Activated CD4-positive, alpha-beta T cell treated with anti-CD3 and anti-CD28 coated beads, Interleukin-2, amount 10 ng/mL, durations not matched to agents 7 days and 5 days (primary cell): ENCODE measurements at regions not wholly inside any gene's neighbourhood (a gene's known extent, or its start where the extent isn't known, plus 50 kb on each side); places are given as distances from the start of the nearest gene placed in this dataset.
"Not testable (repeated sequence)": the region's sequence is repeated elsewhere in the genome, so short reads cannot be mapped to it uniquely, and the experiment has no call there.

Experiments
- CTCF ChIA-PET: fragments of 350-600 bp; sonication (Branson Sonifier 250); formaldehyde crosslinking; loops from one replicate; lab custom pipeline; 2021; ENCODE audit warnings: antibody characterized with exemption; lab: Charles Lee
- POLR2A ChIA-PET: fragments of 350-600 bp; sonication (Branson Sonifier 250); formaldehyde crosslinking; loops from one replicate; lab custom pipeline; 2021; ENCODE audit warnings: antibody characterized with exemption; lab: Charles Lee
- DNase-seq: peaks from one replicate; pipeline ENCODE4 v3.0.0-alpha.2; 2020
- H3K27ac Mint-ChIP-seq: one replicate; pipeline ENCODE4 v1.8.0; 2021; ENCODE audit warnings: mild to moderate bottlenecking, moderate library complexity, mixed read lengths
- H3K27me3 Mint-ChIP-seq: one replicate; pipeline ENCODE4 v1.8.0; 2021; ENCODE audit warnings: mixed read lengths
- H3K36me3 Mint-ChIP-seq: one replicate; pipeline ENCODE4 v1.8.0; 2021; ENCODE audit warnings: low read depth, mixed read lengths
- H3K4me1 Mint-ChIP-seq: one replicate; pipeline ENCODE4 v1.8.0; 2021; ENCODE audit warnings: mixed read lengths
- H3K4me3 Mint-ChIP-seq: one replicate; pipeline ENCODE4 v1.8.0; 2021; ENCODE audit warnings: mild to moderate bottlenecking, moderate library complexity, mixed read lengths
- H3K9me3 Mint-ChIP-seq: one replicate; pipeline ENCODE4 v1.8.0; 2021; ENCODE audit warnings: mixed read lengths

DNA sequence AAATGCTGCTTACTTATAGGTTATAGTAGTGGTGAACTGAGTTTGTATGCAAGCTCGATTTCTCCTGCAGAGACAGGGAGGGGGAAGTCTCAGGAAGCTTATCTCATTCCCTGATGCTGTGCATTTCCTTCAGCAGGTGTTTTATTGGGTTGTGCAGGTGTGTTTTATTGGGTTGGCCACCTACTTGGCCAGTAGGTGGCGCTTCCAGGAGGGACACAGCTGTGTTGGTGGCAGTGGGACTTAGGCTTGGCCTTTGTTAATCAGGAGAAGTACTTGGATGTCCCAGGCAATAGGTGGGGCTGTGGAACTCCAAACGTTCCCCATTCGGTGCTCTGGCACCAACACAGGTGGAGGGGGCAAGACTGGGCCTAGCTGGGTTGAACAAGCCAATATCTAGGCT lies 196.0 kb upstream of the DCAF8L1 start:
- CTCF ChIA-PET: no interaction called here
- DNase-seq: no peak

DNA sequence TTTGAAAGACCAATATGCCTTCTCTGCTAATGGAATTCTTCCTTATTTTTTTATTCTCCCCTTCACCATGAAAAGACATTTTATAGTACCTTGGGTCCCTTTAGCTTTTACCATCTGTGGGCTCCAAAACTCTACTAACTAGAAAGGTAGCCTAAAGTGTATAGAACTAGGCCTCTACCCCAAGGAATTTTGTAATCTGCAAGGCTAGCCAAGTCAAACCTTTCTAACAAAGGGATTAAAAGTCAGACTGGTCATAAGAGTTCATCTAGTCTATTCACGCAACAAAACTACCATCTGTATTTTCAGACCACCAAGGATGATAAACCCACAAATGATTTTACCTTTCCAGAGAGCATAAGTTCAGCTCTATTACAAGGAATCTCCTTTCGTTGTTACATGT lies 189.5 kb upstream of the DCAF8L1 start:
- H3K4me3 Mint-ChIP-seq: no peak overlapping the region
- CTCF ChIA-PET: no interaction called here
- no peak overlapping the region for H3K27ac Mint-ChIP-seq
- H3K4me1 Mint-ChIP-seq: no peaks in the 10 kb centered on the region
- H3K36me3 Mint-ChIP-seq: no peaks in the 10 kb centered on the region
- no peaks in the 10 kb centered on the region for H3K27me3 Mint-ChIP-seq
- H3K9me3 Mint-ChIP-seq: no peaks in the 10 kb centered on the region
- POLR2A ChIA-PET: no interaction called here
- DNase-seq: no peak

More for the DNA sequence above, 196.0 kb upstream of the DCAF8L1 start:
- POLR2A ChIA-PET: no interaction called here
- Mint-ChIP-seq H3K4me3 (no peak overlapping the region), H3K9me3 (peaks cover 2% of the 10 kb centered on the region), H3K27me3 (no peaks in the 10 kb centered on the region), H3K4me1 (no peaks in the 10 kb centered on the region), H3K36me3 (no peaks in the 10 kb centered on the region), H3K27ac (no peak overlapping the region)

DNA sequence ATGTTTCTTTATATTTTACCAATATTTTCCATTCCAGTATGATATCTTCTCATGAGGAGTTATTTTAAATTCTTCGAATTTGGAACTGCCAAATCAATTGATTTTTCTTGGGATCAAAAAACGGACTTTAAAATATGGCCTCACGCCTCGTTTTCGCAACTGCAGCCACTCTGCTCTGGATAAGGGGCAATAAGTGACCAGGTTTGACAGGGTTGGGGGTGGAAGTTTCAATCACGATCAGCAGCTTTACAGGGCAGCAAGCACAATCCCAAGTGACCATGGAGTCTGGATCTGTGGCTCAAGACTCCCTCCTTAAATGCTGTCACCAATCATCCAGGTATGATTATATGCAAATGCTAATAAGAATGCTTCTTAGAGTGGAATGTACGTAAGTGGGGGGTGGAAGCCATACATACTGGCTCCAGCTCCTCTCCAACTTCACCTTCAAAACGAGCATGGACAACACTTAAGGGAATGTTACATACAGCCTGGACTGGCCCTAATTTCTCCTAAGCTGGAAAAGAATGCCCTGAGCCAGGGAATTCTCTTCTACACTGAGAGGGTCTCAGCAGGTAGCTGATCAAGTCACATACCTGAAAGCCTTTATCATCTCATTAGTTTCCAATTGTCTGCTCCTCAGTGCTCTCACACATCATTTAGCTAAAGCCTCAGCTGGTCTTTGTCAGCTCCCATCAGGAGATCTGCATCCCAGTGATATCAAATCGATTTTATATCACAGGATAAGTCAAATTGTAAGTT lies 176.9 kb upstream of the DCAF8L1 start:
- Mint-ChIP-seq H3K9me3 (no peaks in the 10 kb centered on the region), H3K36me3 (no peaks in the 10 kb centered on the region), H3K4me3 (no peak overlapping the region)

DNA sequence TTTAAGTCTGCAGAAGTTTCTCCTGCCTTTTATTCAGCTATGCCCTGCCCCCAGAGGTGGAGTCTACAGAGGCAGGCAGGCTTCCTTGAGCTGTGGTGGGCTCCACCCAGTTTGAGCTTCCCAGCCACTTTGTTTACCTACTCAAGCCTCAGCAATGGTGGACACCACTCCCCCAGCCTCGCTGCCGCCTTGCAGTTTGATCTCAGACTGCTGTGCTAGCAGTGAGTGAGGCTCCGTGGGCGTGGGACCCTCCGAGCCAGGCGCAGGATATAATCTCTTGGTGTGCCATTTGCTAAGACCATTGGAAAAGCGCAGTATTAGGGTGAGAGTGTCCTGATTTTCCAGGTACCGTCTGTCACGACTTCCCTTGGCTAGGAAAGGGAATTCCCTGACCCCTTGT lies 171.0 kb upstream of the DCAF8L1 start:
- POLR2A ChIA-PET, H3K4me3 Mint-ChIP-seq, H3K4me1 Mint-ChIP-seq, H3K27me3 Mint-ChIP-seq, H3K36me3 Mint-ChIP-seq, DNase-seq, H3K9me3 Mint-ChIP-seq, H3K27ac Mint-ChIP-seq, CTCF ChIA-PET: not testable (repeated sequence)

More for the DNA sequence above, 176.9 kb upstream of the DCAF8L1 start:
- Mint-ChIP-seq H3K27ac (no peak overlapping the region), H3K4me1 (no peaks in the 10 kb centered on the region), H3K27me3 (no peaks in the 10 kb centered on the region)
- no peak for DNase-seq
- POLR2A ChIA-PET: no interaction called here
- CTCF ChIA-PET: no interaction called here

DNA sequence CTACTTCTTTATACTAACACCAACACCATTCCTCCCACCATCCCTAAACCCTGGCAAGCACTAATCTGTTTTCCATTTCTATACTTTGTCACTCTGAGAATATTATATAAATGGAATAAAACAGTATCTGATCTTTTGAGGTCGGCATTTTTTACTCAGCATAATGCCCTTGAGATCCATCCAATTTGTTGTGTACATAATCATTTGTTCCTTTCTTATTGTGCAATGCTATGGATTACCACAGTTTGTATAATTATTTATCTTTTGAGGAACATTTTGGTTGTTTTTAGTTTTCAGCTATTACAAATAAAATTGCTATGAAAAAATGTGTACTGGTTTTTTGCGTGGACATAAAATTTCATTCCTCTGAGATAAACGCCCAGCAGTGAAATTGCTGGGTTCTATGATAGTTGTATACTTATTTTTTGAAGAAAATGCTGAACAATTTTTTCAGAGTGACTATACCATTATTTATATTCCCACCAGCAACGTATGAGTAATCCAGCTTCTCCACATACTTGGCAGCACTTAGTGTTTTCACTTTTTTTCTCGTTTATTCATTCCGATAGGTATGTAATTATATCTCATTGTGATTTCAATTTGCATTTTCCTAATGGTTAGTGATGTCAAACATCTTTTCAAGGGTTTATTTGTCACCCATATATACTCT lies 154.3 kb upstream of the DCAF8L1 start:
- Mint-ChIP-seq H3K4me3 (no peak overlapping the region), H3K27ac (no peak overlapping the region), H3K9me3 (no peaks in the 10 kb centered on the region), H3K27me3 (no peaks in the 10 kb centered on the region), H3K4me1 (no peaks in the 10 kb centered on the region), H3K36me3 (no peaks in the 10 kb centered on the region)
- ChIA-PET POLR2A (no interaction called here), CTCF (no interaction called here)
- DNase-seq: no peak

DNA sequence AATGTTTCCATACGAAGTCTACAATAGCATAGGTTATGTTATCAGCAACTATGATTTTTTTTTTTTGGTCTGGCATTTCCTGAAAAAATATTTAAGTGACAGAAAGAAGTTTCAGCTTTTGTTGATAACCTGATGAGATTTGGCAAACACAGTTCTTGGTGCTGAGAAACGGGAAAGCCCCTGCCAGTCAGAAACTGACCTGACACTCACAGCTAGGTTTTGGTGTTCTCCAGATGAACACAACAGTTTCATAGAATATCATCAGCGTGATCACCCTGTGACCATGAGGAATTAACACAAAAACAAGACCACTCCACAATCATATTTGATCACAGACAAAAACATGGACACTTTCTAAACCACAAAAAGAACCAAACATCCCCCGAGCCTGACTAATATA lies 152.5 kb upstream of the DCAF8L1 start:
- no peak overlapping the region for H3K4me3 Mint-ChIP-seq
- H3K27me3 Mint-ChIP-seq: no peaks in the 10 kb centered on the region
- CTCF ChIA-PET: interaction anchor here (0.7 kb wide), 1 partner anchor 459 kb away, joined by 3 read pairs; no protein-coding TSS in a partner anchor
- POLR2A ChIA-PET: no interaction called here
- H3K9me3 Mint-ChIP-seq: no peaks in the 10 kb centered on the region
- no peaks in the 10 kb centered on the region for H3K36me3 Mint-ChIP-seq
- DNase-seq: no peak
- no peaks in the 10 kb centered on the region for H3K4me1 Mint-ChIP-seq
- H3K27ac Mint-ChIP-seq: no peak overlapping the region

DNA sequence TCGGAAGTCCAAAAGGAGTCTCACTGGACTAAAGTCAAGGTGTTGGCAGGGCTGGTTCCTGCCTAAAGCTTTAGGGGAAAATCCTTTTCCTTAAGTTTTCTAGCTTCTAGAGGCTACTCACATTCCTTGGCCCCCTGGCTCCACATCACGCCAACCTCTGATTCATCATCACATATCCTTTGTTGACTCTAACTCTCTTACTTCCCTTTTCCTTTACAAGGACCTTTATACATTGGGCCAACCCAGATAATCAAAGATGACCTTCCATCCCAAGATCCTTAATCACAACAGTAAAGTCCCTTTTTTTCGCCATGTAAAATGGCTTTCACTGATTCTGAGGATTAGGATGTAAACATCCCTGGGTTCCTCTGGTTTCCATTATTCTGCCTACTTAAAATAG lies 146.4 kb upstream of the DCAF8L1 start:
- Mint-ChIP-seq H3K36me3 (no peaks in the 10 kb centered on the region), H3K27me3 (no peaks in the 10 kb centered on the region), H3K27ac (no peak overlapping the region), H3K4me1 (no peaks in the 10 kb centered on the region), H3K9me3 (no peaks in the 10 kb centered on the region), H3K4me3 (no peak overlapping the region)
- CTCF ChIA-PET: interaction anchor here (0.5 kb wide), 1 partner anchor 85 kb away, joined by 3 read pairs; no protein-coding TSS in a partner anchor
- no peak for DNase-seq
- POLR2A ChIA-PET: no interaction called here

DNA sequence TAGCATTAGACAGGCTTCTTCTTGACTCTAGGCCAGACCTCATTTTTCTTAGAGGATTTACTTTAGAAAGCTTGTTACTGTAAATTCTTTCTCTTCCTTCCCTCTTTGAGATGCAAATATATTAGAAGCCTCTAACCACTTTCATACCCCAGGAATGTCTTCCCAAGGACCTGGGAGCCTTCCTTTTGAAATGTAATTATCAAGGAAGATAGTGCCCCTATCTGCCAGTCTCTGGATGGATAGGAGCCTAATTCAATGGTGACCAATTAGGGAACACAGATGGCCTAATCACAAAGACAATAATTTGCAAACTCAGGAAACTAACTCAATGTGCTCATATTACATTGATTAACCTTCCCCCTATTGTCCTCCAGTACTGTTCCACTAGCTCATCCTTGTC lies 145.6 kb upstream of the DCAF8L1 start:
- Mint-ChIP-seq H3K4me1 (no peaks in the 10 kb centered on the region), H3K36me3 (no peaks in the 10 kb centered on the region), H3K27ac (no peak overlapping the region), H3K4me3 (no peak overlapping the region), H3K27me3 (no peaks in the 10 kb centered on the region), H3K9me3 (no peaks in the 10 kb centered on the region)
- DNase-seq: no peak
- ChIA-PET CTCF (interaction anchor here (0.5 kb wide), 1 partner anchor 86 kb away, joined by 3 read pairs; no protein-coding TSS in a partner anchor), POLR2A (no interaction called here)

DNA sequence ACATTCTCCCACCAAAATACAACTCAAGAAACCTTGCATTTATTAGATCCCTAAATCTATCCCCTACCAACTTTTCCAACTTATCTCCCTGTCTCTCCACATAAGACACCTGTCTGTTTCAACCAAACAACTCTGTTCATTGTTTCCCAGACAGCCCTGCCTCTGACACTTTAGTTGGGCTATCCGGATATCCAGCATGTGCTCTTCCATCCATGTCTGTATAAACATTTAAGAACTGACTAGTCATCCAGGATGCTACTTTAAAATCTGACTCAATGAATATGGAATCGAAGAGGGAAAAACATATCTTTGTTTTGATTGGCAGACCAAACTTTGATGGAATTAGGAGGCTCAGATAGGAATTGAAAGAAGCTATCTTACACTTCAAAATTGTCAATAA lies 143.2 kb upstream of the DCAF8L1 start:
- Mint-ChIP-seq H3K27ac (no peak overlapping the region), H3K4me1 (no peaks in the 10 kb centered on the region), H3K9me3 (no peaks in the 10 kb centered on the region), H3K4me3 (no peak overlapping the region), H3K27me3 (no peaks in the 10 kb centered on the region), H3K36me3 (no peaks in the 10 kb centered on the region)
- ChIA-PET POLR2A (no interaction called here), CTCF (no interaction called here)
- no peak for DNase-seq

DNA sequence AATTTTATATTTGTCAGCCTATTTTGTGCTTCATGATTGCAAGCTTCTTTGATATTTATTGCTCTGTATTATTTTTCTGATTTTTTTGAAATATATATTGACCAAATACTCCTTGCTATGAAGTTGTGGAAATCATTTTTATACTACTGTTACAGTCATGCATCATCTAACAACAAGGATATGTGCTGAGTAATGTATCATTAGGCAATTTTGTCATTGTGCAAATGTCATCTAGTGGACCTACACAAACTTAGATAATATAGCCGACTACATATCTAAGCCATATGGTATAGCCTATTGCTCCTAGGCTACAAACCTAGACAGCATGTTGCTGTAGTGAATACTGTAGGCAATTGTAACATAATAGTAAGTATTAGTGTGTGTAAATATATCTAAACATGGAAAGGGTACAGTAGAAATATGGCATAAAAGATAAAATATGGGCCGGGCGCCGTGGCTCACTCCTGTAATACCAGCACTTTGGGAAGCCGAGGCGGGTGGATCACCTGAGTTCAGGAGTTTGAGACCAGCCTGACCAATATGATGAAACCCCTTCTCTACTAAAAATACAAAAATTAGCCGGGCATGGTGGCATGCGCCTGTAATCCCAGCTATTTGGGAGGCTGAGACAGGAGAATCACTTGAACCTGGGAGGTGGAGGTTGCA lies 139.5 kb upstream of the DCAF8L1 start:
- H3K4me1 Mint-ChIP-seq, DNase-seq, H3K27me3 Mint-ChIP-seq, H3K4me3 Mint-ChIP-seq, H3K9me3 Mint-ChIP-seq, H3K27ac Mint-ChIP-seq, H3K36me3 Mint-ChIP-seq, CTCF ChIA-PET, POLR2A ChIA-PET: not testable (repeated sequence)

DNA sequence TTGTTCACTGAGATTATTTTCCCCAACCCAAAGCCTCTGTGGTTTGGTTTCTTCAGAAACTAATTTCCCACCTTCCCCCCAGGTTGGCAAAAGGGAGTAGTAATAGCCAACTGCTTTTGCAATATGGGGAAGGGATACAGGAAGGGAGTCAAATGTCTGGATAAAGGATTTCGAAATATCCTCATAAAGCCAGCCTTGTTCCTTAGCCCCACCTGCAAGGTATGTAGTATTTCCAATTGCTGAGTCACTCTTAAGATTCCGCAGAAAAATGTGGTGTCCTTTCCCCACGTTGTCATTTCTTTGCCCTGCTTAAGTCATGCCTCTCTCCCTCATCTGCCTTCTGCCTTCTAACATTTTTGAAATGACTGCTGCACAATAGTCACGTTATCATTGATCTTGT lies 138.8 kb upstream of the DCAF8L1 start:
- Mint-ChIP-seq H3K4me1 (no peaks in the 10 kb centered on the region), H3K4me3 (no peak overlapping the region), H3K27me3 (no peaks in the 10 kb centered on the region), H3K9me3 (no peaks in the 10 kb centered on the region), H3K27ac (no peak overlapping the region), H3K36me3 (no peaks in the 10 kb centered on the region)
- DNase-seq: no peak
- POLR2A ChIA-PET: no interaction called here
- CTCF ChIA-PET: no interaction called here

DNA sequence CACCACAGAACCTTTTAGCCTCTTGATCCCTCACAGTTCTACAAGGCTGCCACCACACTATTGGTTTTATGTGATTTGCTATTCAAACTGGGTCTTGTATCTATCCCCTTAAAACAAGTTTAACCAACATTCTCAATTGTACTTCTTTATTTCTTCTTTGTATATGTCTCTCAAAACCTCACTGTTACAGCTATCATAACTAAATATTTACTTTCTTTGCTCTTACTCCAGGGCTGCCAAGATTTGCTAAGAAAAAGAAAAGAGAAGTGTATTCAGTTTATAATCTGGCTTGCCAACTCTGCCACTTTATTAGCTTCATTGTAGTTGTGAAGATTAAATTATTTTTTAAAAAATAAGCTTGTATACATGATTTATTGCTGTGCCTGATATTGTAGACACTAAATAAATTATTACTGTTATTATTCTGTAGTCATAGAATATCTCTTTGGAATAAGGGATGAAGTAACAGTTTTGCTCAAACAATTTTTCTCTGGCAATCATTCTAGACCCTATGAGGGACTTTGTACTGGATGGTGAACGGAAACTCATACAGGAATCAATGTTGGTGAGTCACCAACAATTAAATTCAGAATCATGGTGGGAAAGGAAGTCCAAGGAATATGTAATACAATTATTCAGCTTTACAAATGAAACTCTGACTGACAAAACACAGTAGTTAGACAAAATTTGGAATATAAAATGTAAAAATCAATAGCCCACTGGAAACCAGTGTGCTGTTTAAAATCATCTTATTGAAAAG lies 127.1 kb upstream of the DCAF8L1 start:
- CTCF ChIA-PET: no interaction called here
- no peak overlapping the region for H3K27ac Mint-ChIP-seq

DNA sequence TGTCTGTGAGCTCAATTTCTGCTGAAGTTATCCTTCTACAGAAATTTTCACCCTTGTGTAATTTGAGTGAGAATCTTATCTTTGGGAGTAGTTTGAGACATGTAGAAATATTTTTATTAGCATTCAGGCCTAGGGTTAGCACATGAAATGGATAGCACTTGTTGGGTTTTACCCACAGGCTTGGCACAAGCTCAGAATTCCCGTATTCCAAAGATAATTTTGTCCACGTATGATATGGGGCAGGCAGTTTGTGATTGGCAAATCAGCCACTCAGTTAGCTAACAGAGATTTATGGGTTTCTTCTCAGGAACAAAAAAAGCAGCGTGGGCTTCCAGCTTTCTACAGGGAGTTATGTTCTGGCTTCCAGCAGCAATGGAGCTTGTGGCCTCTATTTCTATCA lies 117.9 kb upstream of the DCAF8L1 start:
- Mint-ChIP-seq H3K4me3 (no peak overlapping the region), H3K4me1 (no peaks in the 10 kb centered on the region), H3K27me3 (no peaks in the 10 kb centered on the region), H3K36me3 (no peaks in the 10 kb centered on the region), H3K9me3 (no peaks in the 10 kb centered on the region), H3K27ac (no peak overlapping the region)
- POLR2A ChIA-PET: no interaction called here
- CTCF ChIA-PET: no interaction called here
- no peak for DNase-seq

More for the DNA sequence above, 127.1 kb upstream of the DCAF8L1 start:
- POLR2A ChIA-PET: no interaction called here
- no peak for DNase-seq
- Mint-ChIP-seq H3K27me3 (no peaks in the 10 kb centered on the region), H3K9me3 (no peaks in the 10 kb centered on the region), H3K4me1 (no peaks in the 10 kb centered on the region), H3K36me3 (no peaks in the 10 kb centered on the region), H3K4me3 (no peak overlapping the region)
